ENCODE measurements at regions not wholly inside any gene's neighbourhood (a gene's known extent, or its start where the extent isn't known, plus 50 kb on each side); places are given as distances from the start of the nearest gene placed in this dataset.

DNA sequence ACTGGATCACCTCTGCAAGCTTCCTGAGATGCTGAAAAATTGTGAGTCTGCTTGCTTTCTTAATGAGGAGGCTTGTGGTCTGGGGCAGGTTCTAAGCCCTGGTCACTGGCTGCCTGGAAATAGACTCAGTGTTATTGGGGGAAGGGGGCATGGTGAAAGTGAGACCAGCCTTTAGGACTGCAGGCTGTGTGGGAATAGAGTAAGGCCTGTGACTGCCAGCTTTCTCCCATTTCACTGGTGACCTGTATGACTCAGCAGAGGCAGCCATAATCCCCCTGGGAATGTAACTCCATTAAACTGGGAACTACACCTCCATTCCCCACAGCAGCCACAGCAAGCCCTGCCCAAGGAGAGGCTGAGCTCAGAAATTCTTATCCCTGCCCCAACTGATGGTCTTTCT lies 55.9 kb upstream of the IL15 start:
- no peak for DNase-seq
